ENCODE measurements at regions not wholly inside any gene's neighbourhood (a gene's known extent, or its start where the extent isn't known, plus 50 kb on each side); places are given as distances from the start of the nearest gene placed in this dataset.

GRCh38 chr14:43184540-43184939, 1322.5 kb downstream of the FSCB start:
- intact Hi-C loops (cut with DNase I), result no loop called here

DNA sequence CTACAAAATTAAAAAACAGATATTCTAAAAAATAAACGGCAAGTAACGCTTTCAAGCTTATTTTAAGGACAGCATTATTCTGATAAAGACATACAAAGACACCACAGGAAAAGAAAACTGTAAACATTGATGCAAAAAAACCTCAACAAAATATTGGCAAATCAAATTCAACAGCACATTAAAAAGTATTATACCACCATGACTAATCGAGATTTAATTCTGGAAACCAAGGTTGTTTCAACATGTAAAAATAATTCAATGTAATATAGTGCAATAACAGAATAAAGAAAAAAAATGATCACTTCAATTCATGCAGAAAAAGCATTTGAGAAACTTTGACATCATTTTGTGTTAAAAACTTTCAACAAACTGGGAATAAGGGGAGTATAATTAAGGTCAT, 1323.2 kb downstream of the FSCB start:
- H3K27ac ChIP-seq (replicated peaks in 1 of 4), result no peak overlapping the region
- peaks cover 0 to 5% (median 0%) of the 10 kb centered on the region in 4 donors for H3K9me3 ChIP-seq
- H3K4me1 ChIP-seq, result no peaks in the 10 kb centered on the region
- 82% methylated on average over 3 of the region's 3 CpGs for WGBS
- H3K36me3 ChIP-seq, result no peaks in the 10 kb centered on the region
- H3K4me3 ChIP-seq, result no peak overlapping the region
- TF ChIP-seq POLR2AphosphoS5 (IDR thresholded peaks at IDR 0.05) (no peak), POLR2A (IDR thresholded peaks at IDR 0.05; ENCODE audit: low read depth) (no peak), CTCF (IDR thresholded peaks at IDR 0.05) (no peak), EP300 (IDR thresholded peaks at IDR 0.05) (no peak)
- intact Hi-C loops (cut with DNase I), result no loop called here
- no peak for DNase-seq (ENCODE audit: extremely low spot score)
- no peaks in the 10 kb centered on the region for H3K27me3 ChIP-seq

More at GRCh38 chr14:43184540-43184939, 1322.5 kb downstream of the FSCB start:
- Histone ChIP-seq H3K4me1 (no peaks in the 10 kb centered on the region), H3K9me3 (peaks cover 0 to 5% (median 0%) of the 10 kb centered on the region in 4 donors), H3K36me3 (no peaks in the 10 kb centered on the region), H3K27me3 (no peaks in the 10 kb centered on the region), H3K4me3 (no peak overlapping the region), H3K27ac (replicated peaks in 1 of 4) (no peak overlapping the region)
- DNase-seq (ENCODE audit: extremely low spot score), result no peak
- no peak for TF ChIP-seq POLR2A (IDR thresholded peaks at IDR 0.05; ENCODE audit: low read depth)
- no peak for TF ChIP-seq POLR2AphosphoS5 (IDR thresholded peaks at IDR 0.05)
- TF ChIP-seq CTCF (IDR thresholded peaks at IDR 0.05), result no peak
- no peak for TF ChIP-seq EP300 (IDR thresholded peaks at IDR 0.05)
- 83% methylated on average over 3 of the region's 3 CpGs for WGBS

DNA sequence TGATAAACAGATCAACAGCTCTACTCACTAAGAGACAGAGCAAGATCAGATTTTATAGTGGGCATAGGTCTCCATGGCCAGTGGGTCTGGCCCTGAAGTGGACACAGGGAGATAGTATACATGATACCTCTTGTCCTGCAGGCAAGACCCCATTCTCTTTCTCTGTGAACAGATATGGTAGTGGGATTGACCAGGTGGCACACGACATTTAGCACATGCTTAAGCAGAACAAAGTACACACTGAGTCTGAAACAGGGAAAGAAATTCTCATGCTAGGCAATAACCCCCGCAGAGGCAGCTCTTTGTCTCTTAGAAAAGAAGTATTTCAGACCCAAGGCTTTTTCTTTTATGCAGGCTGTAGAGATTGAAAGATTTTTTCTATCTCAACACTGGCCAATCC, 1331.2 kb downstream of the FSCB start:
- no peak for TF ChIP-seq POLR2A (IDR thresholded peaks at IDR 0.05; ENCODE audit: low read depth)
- no peak for TF ChIP-seq EP300 (IDR thresholded peaks at IDR 0.05)
- TF ChIP-seq POLR2AphosphoS5 (IDR thresholded peaks at IDR 0.05), result no peak
- no peak for TF ChIP-seq CTCF (IDR thresholded peaks at IDR 0.05)
- Histone ChIP-seq H3K36me3 (no peaks in the 10 kb centered on the region), H3K9me3 (no peaks in the 10 kb centered on the region), H3K27ac (replicated peaks in 1 of 4) (no peak overlapping the region), H3K27me3 (no peaks in the 10 kb centered on the region), H3K4me1 (no peaks in the 10 kb centered on the region), H3K4me3 (no peak overlapping the region)
- 61% methylated on average over 2 of the region's 2 CpGs for WGBS
- intact Hi-C loops (cut with DNase I), result no loop called here
- DNase-seq (ENCODE audit: extremely low spot score), result no peak

DNA sequence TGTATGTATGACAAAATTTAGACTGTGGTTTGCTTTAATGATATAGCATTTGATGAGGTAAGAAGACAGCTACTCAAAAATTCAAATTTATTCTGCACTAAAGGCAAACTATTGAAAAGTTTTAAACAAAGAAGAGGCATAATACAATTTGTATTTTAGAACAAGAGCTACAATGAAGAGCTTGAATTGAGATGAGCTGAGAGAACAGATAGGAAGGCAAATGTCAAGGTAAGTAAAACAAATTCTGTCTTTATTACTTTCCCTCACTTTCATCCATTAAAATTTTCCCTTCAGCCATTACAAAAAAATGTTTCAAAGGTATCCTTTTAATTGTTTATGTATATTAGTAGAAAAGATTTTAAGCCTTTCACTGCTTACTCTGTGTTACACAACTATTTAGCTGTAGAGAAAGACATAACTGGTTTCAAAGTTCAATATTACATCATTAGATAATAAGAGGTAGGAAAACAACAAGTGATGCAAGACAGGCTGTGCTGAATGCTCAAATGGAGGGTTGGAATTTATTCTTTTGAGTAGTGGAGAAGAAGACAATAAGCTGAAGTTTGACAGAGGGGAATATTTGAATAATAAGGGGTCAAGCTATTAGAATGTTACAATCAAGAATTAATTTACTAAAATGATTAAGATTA, 1334.1 kb downstream of the FSCB start:
- TF ChIP-seq CTCF (IDR thresholded peaks at IDR 0.05), result no peak
- intact Hi-C loops (cut with DNase I), result no loop called here
- H3K27ac ChIP-seq (replicated peaks in 1 of 4), result no peak overlapping the region

GRCh38 chr14:43169722-43170121, 1337.4 kb downstream of the FSCB start:
- no peak overlapping the region for H3K4me3 ChIP-seq
- H3K9me3 ChIP-seq, result no peaks in the 10 kb centered on the region
- no peak for DNase-seq (ENCODE audit: extremely low spot score)
- TF ChIP-seq EP300 (IDR thresholded peaks at IDR 0.05) (no peak), CTCF (IDR thresholded peaks at IDR 0.05) (no peak), POLR2A (IDR thresholded peaks at IDR 0.05; ENCODE audit: low read depth) (no peak), POLR2AphosphoS5 (IDR thresholded peaks at IDR 0.05) (no peak)
- no peaks in the 10 kb centered on the region for H3K27me3 ChIP-seq
- H3K27ac ChIP-seq (replicated peaks in 1 of 4), result no peak overlapping the region
- H3K4me1 ChIP-seq, result no peaks in the 10 kb centered on the region
- intact Hi-C loops (cut with DNase I), result no loop called here
- 90% methylated on average over 2 of the region's 2 CpGs for WGBS
- H3K36me3 ChIP-seq, result no peaks in the 10 kb centered on the region

More for the DNA sequence above, 1334.1 kb downstream of the FSCB start:
- H3K4me3 ChIP-seq, result no peak overlapping the region
- no peak for DNase-seq (ENCODE audit: extremely low spot score)
- H3K4me1 ChIP-seq, result no peaks in the 10 kb centered on the region
- H3K9me3 ChIP-seq, result no peaks in the 10 kb centered on the region
- H3K36me3 ChIP-seq, result no peaks in the 10 kb centered on the region
- H3K27me3 ChIP-seq, result no peaks in the 10 kb centered on the region
